Activated naive CD4-positive, alpha-beta T cell treated with anti-CD3 and anti-CD28 coated beads for 36 hours (primary cell): ENCODE measurements at regions not wholly inside any gene's neighbourhood (a gene's known extent, or its start where the extent isn't known, plus 50 kb on each side); places are given as distances from the start of the nearest gene placed in this dataset.
"Not testable (repeated sequence)": the region's sequence is repeated elsewhere in the genome, so short reads cannot be mapped to it uniquely, and the experiment has no call there.

Source experiments
- CTCF ChIA-PET: fragments of 350-600 bp; sonication (Branson Sonifier 250); formaldehyde crosslinking; loops from one replicate; lab custom pipeline; 2021; ENCODE audit warnings: antibody characterized with exemption; lab: Charles Lee
- DNase-seq: peaks from one replicate; pipeline ENCODE4 v3.0.0-alpha.2; 2020
- H3K27ac Mint-ChIP-seq: one replicate; pipeline ENCODE4 v1.8.0; 2021; ENCODE audit warnings: mild to moderate bottlenecking, mixed read lengths
- H3K27me3 Mint-ChIP-seq: one replicate; pipeline ENCODE4 v1.8.0; 2021; ENCODE audit warnings: low read depth, mixed read lengths
- H3K36me3 Mint-ChIP-seq: one replicate; pipeline ENCODE4 v1.8.0; 2021; ENCODE audit warnings: low read depth, mixed read lengths
- H3K4me1 Mint-ChIP-seq: one replicate; pipeline ENCODE4 v1.8.0; 2021; ENCODE audit warnings: low read depth, mixed read lengths
- H3K4me3 Mint-ChIP-seq: one replicate; pipeline ENCODE4 v1.8.0; 2021; ENCODE audit warnings: mild to moderate bottlenecking, moderate library complexity, mixed read lengths
- H3K9me3 Mint-ChIP-seq: one replicate; pipeline ENCODE4 v1.8.0; 2021; ENCODE audit warnings: mixed read lengths
- intact Hi-C: fragments of 100-400 bp; cut with micrococcal nuclease; formaldehyde crosslinking; loops from one replicate; pipeline ENCODE4 v1.15.1; 2023

- CTCF ChIA-PET: no interaction called here
- no peak overlapping the region for H3K27ac Mint-ChIP-seq
Observed at GRCh38 chr13:58950911-58951310, 1212.8 kb downstream of the DIAPH3 start.

GRCh38 chr13:58953638-58954037, 1210.1 kb downstream of the DIAPH3 start:
- no peaks in the 10 kb centered on the region for H3K4me1 Mint-ChIP-seq
- H3K27me3 Mint-ChIP-seq: no peaks in the 10 kb centered on the region
- H3K27ac Mint-ChIP-seq: no peak overlapping the region
- CTCF ChIA-PET: no interaction called here
- no peak overlapping the region for H3K4me3 Mint-ChIP-seq
- DNase-seq: no peak
- no peaks in the 10 kb centered on the region for H3K36me3 Mint-ChIP-seq
- intact Hi-C loops: no loop called here
- H3K9me3 Mint-ChIP-seq: peaks cover 18% of the 10 kb centered on the region

More at GRCh38 chr13:58950911-58951310, 1212.8 kb downstream of the DIAPH3 start:
- no peaks in the 10 kb centered on the region for H3K36me3 Mint-ChIP-seq
- H3K9me3 Mint-ChIP-seq: peaks cover 22% of the 10 kb centered on the region
- DNase-seq: no peak
- no peak overlapping the region for H3K4me3 Mint-ChIP-seq
- no peaks in the 10 kb centered on the region for H3K4me1 Mint-ChIP-seq
- intact Hi-C loops: no loop called here
- H3K27me3 Mint-ChIP-seq: no peaks in the 10 kb centered on the region

- CTCF ChIA-PET: no interaction called here
- H3K4me1 Mint-ChIP-seq: no peaks in the 10 kb centered on the region
- DNase-seq: no peak
- peaks cover 3% of the 10 kb centered on the region for H3K9me3 Mint-ChIP-seq
- no peak overlapping the region for H3K27ac Mint-ChIP-seq
- intact Hi-C loops: no loop called here
- H3K36me3 Mint-ChIP-seq: no peaks in the 10 kb centered on the region
- no peaks in the 10 kb centered on the region for H3K27me3 Mint-ChIP-seq
- no peak overlapping the region for H3K4me3 Mint-ChIP-seq
Observed at GRCh38 chr13:58955546-58956385, 1208.0 kb downstream of the DIAPH3 start.

GRCh38 chr13:58958097-58958496, 1205.6 kb downstream of the DIAPH3 start:
- intact Hi-C loops, H3K9me3 Mint-ChIP-seq, H3K27ac Mint-ChIP-seq, H3K4me1 Mint-ChIP-seq, H3K27me3 Mint-ChIP-seq, DNase-seq, H3K4me3 Mint-ChIP-seq, H3K36me3 Mint-ChIP-seq, CTCF ChIA-PET: not testable (repeated sequence)

- CTCF ChIA-PET: interaction anchor here (1.3 kb wide), 1 partner anchor 12 kb away, joined by 3 read pairs; no protein-coding TSS in a partner anchor
- intact Hi-C loops: loop anchor here (5.0 kb wide), 1 partner anchor 1334 kb away; no protein-coding TSS in a partner anchor
- no peak overlapping the region for H3K4me3 Mint-ChIP-seq
- no peak for DNase-seq
- no peaks in the 10 kb centered on the region for H3K27me3 Mint-ChIP-seq
- no peaks in the 10 kb centered on the region for H3K36me3 Mint-ChIP-seq
- H3K4me1 Mint-ChIP-seq: no peaks in the 10 kb centered on the region
- H3K27ac Mint-ChIP-seq: no peak overlapping the region
- no peaks in the 10 kb centered on the region for H3K9me3 Mint-ChIP-seq
Observed at GRCh38 chr13:58960888-58961287, 1202.8 kb downstream of the DIAPH3 start.

GRCh38 chr13:58963321-58963720, 1200.4 kb downstream of the DIAPH3 start:
- DNase-seq: no peak
- Mint-ChIP-seq H3K4me1 (no peaks in the 10 kb centered on the region), H3K27ac (no peak overlapping the region), H3K36me3 (no peaks in the 10 kb centered on the region), H3K27me3 (no peaks in the 10 kb centered on the region), H3K4me3 (no peak overlapping the region), H3K9me3 (peaks cover under 1% of the 10 kb centered on the region)
- intact Hi-C loops: loop anchor here (5.0 kb wide), 1 partner anchor 1336 kb away; no protein-coding TSS in a partner anchor
- CTCF ChIA-PET: no interaction called here

GRCh38 chr13:58964048-58964447, 1199.7 kb downstream of the DIAPH3 start:
- DNase-seq: no peak
- peaks cover 2% of the 10 kb centered on the region for H3K9me3 Mint-ChIP-seq
- no peaks in the 10 kb centered on the region for H3K36me3 Mint-ChIP-seq
- no peaks in the 10 kb centered on the region for H3K4me1 Mint-ChIP-seq
- H3K4me3 Mint-ChIP-seq: no peak overlapping the region
- CTCF ChIA-PET: no interaction called here
- no peaks in the 10 kb centered on the region for H3K27me3 Mint-ChIP-seq
- no peak overlapping the region for H3K27ac Mint-ChIP-seq
- intact Hi-C loops: loop anchor here (5.0 kb wide), 1 partner anchor 1337 kb away; no protein-coding TSS in a partner anchor

- DNase-seq: no peak
- H3K4me3 Mint-ChIP-seq: no peak overlapping the region
Observed at GRCh38 chr13:58977085-58977484, 1186.6 kb downstream of the DIAPH3 start.

GRCh38 chr13:58978331-58978730, 1185.4 kb downstream of the DIAPH3 start:
- CTCF ChIA-PET: no interaction called here
- no peaks in the 10 kb centered on the region for H3K36me3 Mint-ChIP-seq
- H3K27ac Mint-ChIP-seq: no peak overlapping the region
- H3K27me3 Mint-ChIP-seq: no peaks in the 10 kb centered on the region
- no peak for DNase-seq
- H3K4me3 Mint-ChIP-seq: no peak overlapping the region
- peaks cover 8% of the 10 kb centered on the region for H3K9me3 Mint-ChIP-seq
- H3K4me1 Mint-ChIP-seq: no peaks in the 10 kb centered on the region
- intact Hi-C loops: no loop called here

More at GRCh38 chr13:58977085-58977484, 1186.6 kb downstream of the DIAPH3 start:
- Mint-ChIP-seq H3K27me3 (no peaks in the 10 kb centered on the region), H3K27ac (no peak overlapping the region), H3K36me3 (no peaks in the 10 kb centered on the region), H3K9me3 (no peaks in the 10 kb centered on the region), H3K4me1 (no peaks in the 10 kb centered on the region)
- intact Hi-C loops: no loop called here
- CTCF ChIA-PET: no interaction called here

GRCh38 chr13:58979851-58980250, 1183.9 kb downstream of the DIAPH3 start:
- intact Hi-C loops: no loop called here
- peaks cover 13% of the 10 kb centered on the region for H3K9me3 Mint-ChIP-seq
- CTCF ChIA-PET: no interaction called here
- H3K4me1 Mint-ChIP-seq: no peaks in the 10 kb centered on the region
- no peak overlapping the region for H3K27ac Mint-ChIP-seq
- DNase-seq: no peak
- H3K36me3 Mint-ChIP-seq: peaks cover 3% of the 10 kb centered on the region
- no peaks in the 10 kb centered on the region for H3K27me3 Mint-ChIP-seq
- no peak overlapping the region for H3K4me3 Mint-ChIP-seq

- CTCF ChIA-PET: no interaction called here
- Mint-ChIP-seq H3K27me3 (no peaks in the 10 kb centered on the region), H3K9me3 (peaks cover 14% of the 10 kb centered on the region), H3K27ac (no peak overlapping the region), H3K4me1 (no peaks in the 10 kb centered on the region), H3K4me3 (no peak overlapping the region), H3K36me3 (peaks cover 3% of the 10 kb centered on the region)
- intact Hi-C loops: no loop called here
- DNase-seq: no peak
Observed at GRCh38 chr13:58985845-58986244, 1177.9 kb downstream of the DIAPH3 start.

- peaks cover 2% of the 10 kb centered on the region for H3K9me3 Mint-ChIP-seq
- no peaks in the 10 kb centered on the region for H3K4me1 Mint-ChIP-seq
- intact Hi-C loops: no loop called here
- H3K27ac Mint-ChIP-seq: no peak overlapping the region
- H3K36me3 Mint-ChIP-seq: peaks cover 3% of the 10 kb centered on the region
- DNase-seq: no peak
- H3K4me3 Mint-ChIP-seq: no peak overlapping the region
- CTCF ChIA-PET: no interaction called here
- H3K27me3 Mint-ChIP-seq: no peaks in the 10 kb centered on the region
Observed at GRCh38 chr13:58989556-58989955, 1174.2 kb downstream of the DIAPH3 start.
